ENCODE measurements at regions not wholly inside any gene's neighbourhood (a gene's known extent, or its start where the extent isn't known, plus 50 kb on each side); places are given as distances from the start of the nearest gene placed in this dataset.

DNA sequence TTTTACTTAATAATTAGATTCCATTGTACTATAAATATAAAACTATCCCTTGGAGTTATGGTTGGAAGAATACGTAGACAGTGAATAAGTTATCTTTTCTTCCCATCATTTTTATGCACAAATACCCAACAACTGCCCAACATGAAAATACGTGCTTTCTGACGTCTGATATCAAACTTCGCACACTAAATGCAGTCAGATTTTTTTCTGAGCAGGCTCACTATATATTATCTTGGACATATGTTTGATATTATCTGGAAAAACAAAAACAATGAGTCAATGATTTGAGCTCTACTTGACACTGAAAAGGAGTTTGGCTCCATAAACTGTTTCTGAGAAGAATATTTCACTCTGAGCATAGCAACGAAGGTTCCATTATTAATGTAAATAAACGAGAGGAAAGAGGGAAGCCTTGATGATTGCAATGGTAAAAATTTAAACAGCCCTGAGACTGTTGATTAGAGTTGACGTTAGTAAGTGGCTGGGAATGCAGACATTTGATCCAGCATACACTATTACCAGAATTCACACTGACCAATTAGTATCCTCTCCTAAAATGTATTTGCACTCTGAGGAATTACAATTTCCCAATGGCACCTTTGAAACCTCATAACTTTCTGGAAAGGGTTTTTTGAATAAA is 1090.0 kb downstream of the EPHA7 start:
- WGBS, 2 donors, result 43 to 44% methylated on average over 7 of the region's 7 CpGs
- H3K27ac ChIP-seq, result no peak overlapping the region
- H3K36me3 ChIP-seq (replicated peaks in 1 of 2; ENCODE audit: insufficient read depth in 1 of 2, low read depth in 2 of 2), result no peaks in the 10 kb centered on the region
- H3K27me3 ChIP-seq, result no peaks in the 10 kb centered on the region
- ATAC-seq, result no peak
- intact Hi-C loops (cut with DNase I), result no loop called here
- no peaks in the 10 kb centered on the region for H3K4me1 ChIP-seq
- DNase-seq, result no peak
- H3K4me3 ChIP-seq, result no peak overlapping the region
- H3K9me3 ChIP-seq, result no peaks in the 10 kb centered on the region
- no peak for TF ChIP-seq POLR2A (IDR thresholded peaks at IDR 0.05)
- TF ChIP-seq CTCF (IDR thresholded peaks at IDR 0.05), result no peak

DNA sequence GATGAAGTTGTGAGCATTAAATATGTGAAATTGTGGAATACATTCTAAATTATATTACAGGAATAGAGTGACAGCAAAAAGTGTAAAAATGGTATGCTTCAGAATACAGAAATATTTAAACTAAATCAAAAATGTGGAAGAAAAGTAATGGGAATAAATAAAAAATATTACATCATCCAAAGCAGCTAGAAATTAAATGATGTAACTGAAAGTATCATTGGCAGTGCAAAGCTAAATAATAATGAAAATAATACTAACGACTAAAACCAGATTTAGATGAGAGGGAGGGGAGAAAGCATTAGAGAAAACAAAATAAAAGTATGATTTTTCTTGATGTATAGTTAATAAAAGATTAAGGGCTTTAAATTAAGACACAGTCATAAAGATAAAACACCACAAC is 1104.0 kb downstream of the EPHA7 start:
- Histone ChIP-seq H3K4me1 (no peaks in the 10 kb centered on the region), H3K27me3 (no peaks in the 10 kb centered on the region), H3K9me3 (no peaks in the 10 kb centered on the region), H3K36me3 (replicated peaks in 1 of 2; ENCODE audit: insufficient read depth in 1 of 2, low read depth in 2 of 2) (no peaks in the 10 kb centered on the region), H3K27ac (no peak overlapping the region), H3K4me3 (no peak overlapping the region)
- intact Hi-C loops (cut with DNase I), result no loop called here
- no peak for ATAC-seq
- WGBS, 2 donors, result 44 to 65% methylated on average over 1 of the region's 1 CpG
- TF ChIP-seq CTCF (IDR thresholded peaks at IDR 0.05), result no peak
- TF ChIP-seq POLR2A (IDR thresholded peaks at IDR 0.05), result no peak
- DNase-seq, result no peak

- 60 to 64% methylated on average over 4 of the region's 4 CpGs for WGBS, 2 donors
- H3K36me3 ChIP-seq (replicated peaks in 1 of 2; ENCODE audit: insufficient read depth in 1 of 2, low read depth in 2 of 2), result no peaks in the 10 kb centered on the region
- H3K9me3 ChIP-seq, result no peaks in the 10 kb centered on the region
- TF ChIP-seq POLR2A (IDR thresholded peaks at IDR 0.05), result no peak
- no peak for TF ChIP-seq CTCF (IDR thresholded peaks at IDR 0.05)
- H3K4me3 ChIP-seq, result no peak overlapping the region
- no peaks in the 10 kb centered on the region for H3K27me3 ChIP-seq
- H3K27ac ChIP-seq, result no peak overlapping the region
- no peaks in the 10 kb centered on the region for H3K4me1 ChIP-seq
- intact Hi-C loops (cut with DNase I), result no loop called here
- DNase-seq, result no peak
- ATAC-seq, result no peak
These were observed 1122.3 kb downstream of the EPHA7 start for GRCh38 chr6:92297101-92297500.

- WGBS, 2 donors, result 25 to 29% methylated on average over 1 of the region's 1 CpG
- no peak overlapping the region for H3K27ac ChIP-seq
- H3K27me3 ChIP-seq, result no peaks in the 10 kb centered on the region
- H3K4me1 ChIP-seq, result no peaks in the 10 kb centered on the region
- DNase-seq, result no peak
- H3K4me3 ChIP-seq, result no peak overlapping the region
- H3K36me3 ChIP-seq (replicated peaks in 1 of 2; ENCODE audit: insufficient read depth in 1 of 2, low read depth in 2 of 2), result no peaks in the 10 kb centered on the region
- intact Hi-C loops (cut with DNase I), result no loop called here
- no peaks in the 10 kb centered on the region for H3K9me3 ChIP-seq
- ATAC-seq, result no peak
- TF ChIP-seq POLR2A (IDR thresholded peaks at IDR 0.05), result no peak
- no peak for TF ChIP-seq CTCF (IDR thresholded peaks at IDR 0.05)
These were observed 1127.3 kb downstream of the EPHA7 start for GRCh38 chr6:92292067-92292466.

- Histone ChIP-seq H3K4me3 (no peak overlapping the region), H3K27me3 (no peaks in the 10 kb centered on the region), H3K27ac (no peak overlapping the region), H3K4me1 (no peaks in the 10 kb centered on the region), H3K9me3 (no peaks in the 10 kb centered on the region), H3K36me3 (replicated peaks in 1 of 2; ENCODE audit: insufficient read depth in 1 of 2, low read depth in 2 of 2) (no peaks in the 10 kb centered on the region)
- intact Hi-C loops (cut with DNase I), result no loop called here
- TF ChIP-seq CTCF (IDR thresholded peaks at IDR 0.05) (no peak), POLR2A (IDR thresholded peaks at IDR 0.05) (no peak)
- DNase-seq, result no peak
- no peak for ATAC-seq
These were observed 1129.5 kb downstream of the EPHA7 start for GRCh38 chr6:92289831-92290230.

Data from body of pancreas (tissue), 4 donors.